Activated CD8-positive, alpha-beta T cell treated with anti-CD3 and anti-CD28 coated beads for 36 hours (primary cell): ENCODE measurements at regions not wholly inside any gene's neighbourhood (a gene's known extent, or its start where the extent isn't known, plus 50 kb on each side); places are given as distances from the start of the nearest gene placed in this dataset.

Experiments
- ATAC-seq: fragments of 200-7000 bp; cut with Tn5 transposase; one replicate; pipeline ENCODE4 v1.10.0; 2021; ENCODE audit warnings: mild to moderate bottlenecking, moderate library complexity
- CTCF ChIA-PET: fragments of 350-600 bp; sonication (Branson Sonifier 250); formaldehyde crosslinking; loops from one replicate; lab custom pipeline; 2021; ENCODE audit warnings: antibody characterized with exemption; lab: Charles Lee
- POLR2A ChIA-PET: fragments of 350-600 bp; sonication (Branson Sonifier 250); formaldehyde crosslinking; loops from one replicate; lab custom pipeline; 2021; ENCODE audit warnings: antibody characterized with exemption; lab: Charles Lee
- DNase-seq: peaks from one replicate; pipeline ENCODE4 v3.0.0-alpha.2; 2020
- H3K27ac Mint-ChIP-seq: one replicate; pipeline ENCODE4 v1.8.0; 2021; ENCODE audit warnings: mild to moderate bottlenecking, mixed read lengths
- H3K27me3 Mint-ChIP-seq: one replicate; pipeline ENCODE4 v1.8.0; 2021; ENCODE audit warnings: mixed read lengths
- H3K36me3 Mint-ChIP-seq: one replicate; pipeline ENCODE4 v1.8.0; 2021; ENCODE audit warnings: low read depth, mixed read lengths
- H3K4me1 Mint-ChIP-seq: one replicate; pipeline ENCODE4 v1.8.0; 2021; ENCODE audit warnings: low read depth, mixed read lengths
- H3K4me3 Mint-ChIP-seq: one replicate; pipeline ENCODE4 v1.8.0; 2021; ENCODE audit warnings: mild to moderate bottlenecking, moderate library complexity, mixed read lengths
- H3K9me3 Mint-ChIP-seq: one replicate; pipeline ENCODE4 v1.8.0; 2021; ENCODE audit warnings: mixed read lengths
- intact Hi-C: fragments of 100-400 bp; cut with micrococcal nuclease; formaldehyde crosslinking; loops from one replicate; pipeline ENCODE4 v1.10.0; 2022
- TF ChIP-seq, protein P1 (sequence below): fragments of 200-600 bp; IDR thresholded peaks from one replicate; pipeline ENCODE4 v1.8.0; 2022; ENCODE audit warnings: antibody characterized with exemption, mild to moderate bottlenecking

DNA sequence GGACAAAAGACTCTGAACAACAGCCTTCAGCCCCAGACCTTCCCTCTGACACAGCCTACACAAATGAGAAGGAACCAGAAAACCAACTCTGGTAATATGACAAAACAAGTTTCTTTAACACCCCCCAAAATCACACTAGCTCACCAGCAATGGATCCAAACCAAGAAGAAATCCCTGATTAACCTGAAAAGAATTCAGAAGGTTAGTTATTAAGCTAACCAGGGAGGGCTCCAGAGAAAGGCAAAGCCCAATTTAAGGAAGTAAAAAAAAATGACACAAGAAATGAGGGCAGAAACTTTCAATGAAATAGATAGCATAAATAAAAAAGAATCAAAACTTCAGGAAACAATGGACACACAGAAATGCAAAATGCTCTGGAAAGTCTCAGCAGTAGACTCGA lies 224.0 kb downstream of the TRIML1 start:
- H3K9me3 Mint-ChIP-seq, result no peaks in the 10 kb centered on the region
- TF ChIP-seq, protein P1, sequence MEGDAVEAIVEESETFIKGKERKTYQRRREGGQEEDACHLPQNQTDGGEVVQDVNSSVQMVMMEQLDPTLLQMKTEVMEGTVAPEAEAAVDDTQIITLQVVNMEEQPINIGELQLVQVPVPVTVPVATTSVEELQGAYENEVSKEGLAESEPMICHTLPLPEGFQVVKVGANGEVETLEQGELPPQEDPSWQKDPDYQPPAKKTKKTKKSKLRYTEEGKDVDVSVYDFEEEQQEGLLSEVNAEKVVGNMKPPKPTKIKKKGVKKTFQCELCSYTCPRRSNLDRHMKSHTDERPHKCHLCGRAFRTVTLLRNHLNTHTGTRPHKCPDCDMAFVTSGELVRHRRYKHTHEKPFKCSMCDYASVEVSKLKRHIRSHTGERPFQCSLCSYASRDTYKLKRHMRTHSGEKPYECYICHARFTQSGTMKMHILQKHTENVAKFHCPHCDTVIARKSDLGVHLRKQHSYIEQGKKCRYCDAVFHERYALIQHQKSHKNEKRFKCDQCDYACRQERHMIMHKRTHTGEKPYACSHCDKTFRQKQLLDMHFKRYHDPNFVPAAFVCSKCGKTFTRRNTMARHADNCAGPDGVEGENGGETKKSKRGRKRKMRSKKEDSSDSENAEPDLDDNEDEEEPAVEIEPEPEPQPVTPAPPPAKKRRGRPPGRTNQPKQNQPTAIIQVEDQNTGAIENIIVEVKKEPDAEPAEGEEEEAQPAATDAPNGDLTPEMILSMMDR, result no peak
- CTCF ChIA-PET, result interaction anchor here (0.9 kb wide), 1 partner anchor 9 kb away, joined by 3 read pairs; no protein-coding TSS in a partner anchor
- intact Hi-C loops, result no loop called here
- H3K4me3 Mint-ChIP-seq, result no peak overlapping the region
- H3K36me3 Mint-ChIP-seq, result peaks cover 2% of the 10 kb centered on the region
- POLR2A ChIA-PET, result no interaction called here
- ATAC-seq, result no peak
- no peak overlapping the region for H3K27ac Mint-ChIP-seq
- no peaks in the 10 kb centered on the region for H3K4me1 Mint-ChIP-seq
- no peaks in the 10 kb centered on the region for H3K27me3 Mint-ChIP-seq
- DNase-seq, result no peak

DNA sequence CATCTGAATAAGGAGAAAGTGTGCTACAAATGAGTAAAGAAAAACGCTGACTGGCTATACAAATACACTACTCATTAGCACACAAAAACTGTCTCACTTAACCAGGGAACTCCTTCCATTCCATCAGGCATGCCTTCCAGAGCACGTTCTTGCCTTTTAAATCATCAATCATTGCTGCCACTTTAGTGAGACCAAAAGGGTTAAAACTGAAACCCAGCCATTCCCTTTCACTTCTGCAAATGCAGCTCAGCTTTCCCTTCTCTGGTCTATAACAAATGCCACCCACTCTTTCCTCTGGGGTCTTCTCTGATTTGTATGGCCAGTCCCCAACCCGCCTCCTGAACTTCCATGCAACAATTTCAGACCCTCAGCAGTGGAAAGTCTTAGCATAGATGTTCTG lies 231.5 kb downstream of the TRIML1 start:
- ChIA-PET POLR2A (no interaction called here), CTCF (no interaction called here)
- Mint-ChIP-seq H3K9me3 (peaks cover 14% of the 10 kb centered on the region), H3K4me1 (no peaks in the 10 kb centered on the region), H3K36me3 (no peaks in the 10 kb centered on the region), H3K27ac (no peak overlapping the region), H3K4me3 (no peak overlapping the region), H3K27me3 (no peaks in the 10 kb centered on the region)
- no peak for DNase-seq
- intact Hi-C loops, result no loop called here
- TF ChIP-seq, protein P1, result no peak
- no peak for ATAC-seq

DNA sequence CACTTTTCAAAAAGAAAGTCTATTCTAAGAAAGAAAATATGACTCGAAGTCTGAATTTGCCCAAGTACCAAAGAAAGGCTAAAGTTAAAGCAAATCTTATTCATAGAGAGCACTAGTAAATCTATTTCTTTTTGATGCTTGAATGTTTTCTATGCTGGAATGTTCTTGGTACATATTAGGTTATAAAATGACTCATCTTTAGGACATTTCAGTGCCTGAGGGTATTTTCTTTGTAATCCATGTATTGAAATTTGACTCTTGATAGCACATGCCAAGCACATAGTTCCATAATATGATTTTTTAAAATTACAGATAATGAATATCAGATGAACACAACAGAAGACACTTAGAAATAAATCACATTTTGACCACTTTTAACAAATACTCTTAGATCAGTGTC lies 232.8 kb downstream of the TRIML1 start:
- Mint-ChIP-seq H3K9me3 (peaks cover 22% of the 10 kb centered on the region), H3K4me1 (no peaks in the 10 kb centered on the region), H3K4me3 (no peak overlapping the region), H3K27me3 (no peaks in the 10 kb centered on the region), H3K27ac (no peak overlapping the region), H3K36me3 (no peaks in the 10 kb centered on the region)
- CTCF ChIA-PET, result no interaction called here
- intact Hi-C loops, result no loop called here
- ATAC-seq, result no peak
- no peak for DNase-seq
- TF ChIP-seq, protein P1, result no peak
- POLR2A ChIA-PET, result no interaction called here

DNA sequence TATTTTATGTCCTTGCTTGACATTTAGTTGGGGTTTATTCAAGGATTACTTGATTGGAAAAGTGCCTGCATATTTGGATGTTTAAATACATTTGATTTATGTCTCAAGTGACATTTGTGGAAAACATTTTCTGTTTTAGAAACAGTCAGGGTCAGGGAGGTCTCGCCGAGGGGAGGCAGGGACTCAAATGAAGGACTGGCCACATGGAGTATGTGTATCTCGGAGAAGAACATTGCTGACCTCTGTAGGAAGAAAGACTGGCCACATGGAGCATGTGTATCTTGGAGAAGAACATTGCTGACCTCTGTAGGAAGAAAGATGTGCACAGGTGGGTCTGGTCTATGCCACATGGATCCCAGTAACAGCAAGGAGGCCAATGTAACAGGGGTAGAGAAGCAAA lies 233.6 kb downstream of the TRIML1 start:
- no peak overlapping the region for H3K27ac Mint-ChIP-seq
- CTCF ChIA-PET, result no interaction called here
- H3K27me3 Mint-ChIP-seq, result no peaks in the 10 kb centered on the region
- no peak overlapping the region for H3K4me3 Mint-ChIP-seq
- TF ChIP-seq, protein P1, result no peak
- peaks cover 22% of the 10 kb centered on the region for H3K9me3 Mint-ChIP-seq
- no peak for DNase-seq
- intact Hi-C loops, result no loop called here
- ATAC-seq, result no peak
- POLR2A ChIA-PET, result no interaction called here
- H3K4me1 Mint-ChIP-seq, result no peaks in the 10 kb centered on the region
- H3K36me3 Mint-ChIP-seq, result no peaks in the 10 kb centered on the region

DNA sequence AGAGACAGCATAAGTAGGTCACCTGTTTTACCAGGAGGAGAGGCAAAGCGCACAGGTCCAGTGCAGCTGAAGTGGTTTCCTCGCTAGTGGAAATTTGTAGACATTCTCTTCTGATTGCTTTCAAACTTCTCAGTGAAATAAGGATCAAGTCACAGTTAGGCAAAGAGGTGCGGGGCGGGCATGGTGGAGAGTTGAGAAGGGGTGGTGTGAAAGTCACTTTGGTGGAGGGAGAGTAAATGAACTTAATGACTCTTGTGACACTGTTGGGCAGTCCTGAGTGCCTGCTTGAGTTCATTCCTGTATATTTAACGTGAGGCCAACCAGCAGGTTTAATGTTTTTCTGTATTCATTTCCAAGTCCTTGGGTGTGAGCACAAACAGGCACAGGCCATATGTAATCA lies 235.6 kb downstream of the TRIML1 start:
- Mint-ChIP-seq H3K36me3 (no peaks in the 10 kb centered on the region), H3K27ac (no peak overlapping the region), H3K4me3 (no peak overlapping the region), H3K9me3 (peaks cover 28% of the 10 kb centered on the region), H3K27me3 (no peaks in the 10 kb centered on the region), H3K4me1 (no peaks in the 10 kb centered on the region)
- no peak for DNase-seq
- intact Hi-C loops, result no loop called here
- ChIA-PET CTCF (no interaction called here), POLR2A (no interaction called here)
- no peak for ATAC-seq
- TF ChIP-seq, protein P1, result no peak
